HEK293 (cell line): ENCODE measurements at regions not wholly inside any gene's neighbourhood (a gene's known extent, or its start where the extent isn't known, plus 50 kb on each side); places are given as distances from the start of the nearest gene placed in this dataset.
"Not testable (repeated sequence)": the region's sequence is repeated elsewhere in the genome, so short reads cannot be mapped to it uniquely, and the experiment has no call there.

Experiments used
- CTCF ChIA-PET: fragments of 350-600 bp; formaldehyde crosslinking; extraction: SDS; loops from one replicate; lab custom pipeline; 2021; ENCODE audit warnings: antibody characterized with exemption; lab: Yijun Ruan, JAX
- POLR2A ChIA-PET: fragments of 300-600 bp; formaldehyde crosslinking; extraction: SDS; loops from one replicate; lab custom pipeline; 2020; ENCODE audit warnings: antibody characterized with exemption, inconsistent platforms; lab: Yijun Ruan, JAX
- H3K27ac ChIP-seq: fragments of 200-500 bp; sonication (Bioruptor generic); 2 replicates; pipeline ENCODE4 v1.5.1; 2014; ENCODE audit warnings: low read depth, low read length, control low read depth, inconsistent platforms; ENCODE audit errors: extremely low read depth
- H3K36me3 ChIP-seq, 2 experiments: fragments of 200-500 bp in 1 of 2; sonication (Bioruptor generic) in 1 of 2; 1 replicate in 1 of 2; 2 replicates in 1 of 2; pipeline ENCODE4 v1.5.1; 2014 to 2017; ENCODE audit warnings: inconsistent platforms in 2 of 2, low read length in 2 of 2; ENCODE audit not compliant: control insufficient read depth in 2 of 2, insufficient read depth in 1 of 2
- H3K4me1 ChIP-seq: fragments of 200-500 bp; sonication (Bioruptor generic); 2 replicates; pipeline ENCODE4 v1.5.1; 2014; ENCODE audit warnings: mild to moderate bottlenecking, low read length, inconsistent platforms; ENCODE audit not compliant: control insufficient read depth, insufficient read depth
- H3K4me3 ChIP-seq: 2 replicates; pipeline ENCODE4 v1.5.1; 2011; ENCODE audit warnings: low read depth, mild to moderate bottlenecking, control low read depth, low read length, moderate library complexity
- H3K9me3 ChIP-seq: fragments of 200-500 bp; sonication (Bioruptor generic); 2 replicates; pipeline ENCODE4 v1.5.1; 2014; ENCODE audit warnings: low read depth, low read length, inconsistent platforms; ENCODE audit not compliant: control insufficient read depth, insufficient read depth
- GLI4 ChIP-seq: fragments of 450-650 bp; formaldehyde crosslinking; IDR thresholded peaks from 2 replicates; pipeline ENCODE4 v1.5.1; 2016; ENCODE audit warnings: missing biosample characterization, missing genetic modification characterization
- GLIS2 ChIP-seq: fragments of 450-650 bp; formaldehyde crosslinking; IDR thresholded peaks from 2 replicates; pipeline ENCODE4 v1.5.1; 2016; ENCODE audit warnings: missing biosample characterization, missing genetic modification characterization
- TRIM28 ChIP-seq: IDR thresholded peaks from 2 replicates; pipeline ENCODE4 v1.6.1; 2011; ENCODE audit warnings: low read length, control low read depth, borderline replicate concordance
- ZBTB20 ChIP-seq: fragments of 450-650 bp; formaldehyde crosslinking; IDR thresholded peaks from 2 replicates; pipeline ENCODE4 v1.5.1; 2016; ENCODE audit warnings: missing biosample characterization, missing genetic modification characterization
- ZBTB8A ChIP-seq: fragments of 450-650 bp; formaldehyde crosslinking; IDR thresholded peaks from 2 replicates; pipeline ENCODE4 v1.5.1; 2016; ENCODE audit warnings: missing biosample characterization, missing genetic modification characterization
- ZNF155 ChIP-seq: fragments of 450-650 bp; formaldehyde crosslinking; IDR thresholded peaks from 2 replicates; pipeline ENCODE4 v1.5.1; 2016; ENCODE audit warnings: missing biosample characterization, missing genetic modification characterization
- ZNF16 ChIP-seq: fragments of 450-650 bp; formaldehyde crosslinking; IDR thresholded peaks from 2 replicates; pipeline ENCODE4 v1.5.1; 2016; ENCODE audit warnings: low read depth, missing biosample characterization, missing genetic modification characterization
- ZNF26 ChIP-seq: fragments of 450-650 bp; formaldehyde crosslinking; IDR thresholded peaks from 2 replicates; pipeline ENCODE4 v1.5.1; 2016; ENCODE audit warnings: missing biosample characterization, missing genetic modification characterization
- ZNF426 ChIP-seq: fragments of 450-650 bp; formaldehyde crosslinking; IDR thresholded peaks from 2 replicates; pipeline ENCODE4 v1.5.1; 2017; ENCODE audit warnings: missing biosample characterization, missing genetic modification characterization, mild to moderate bottlenecking, inconsistent platforms, moderate library complexity
- ZNF544 ChIP-seq: fragments of 450-650 bp; formaldehyde crosslinking; IDR thresholded peaks from 2 replicates; pipeline ENCODE4 v1.5.0; 2017; ENCODE audit warnings: missing biosample characterization, missing genetic modification characterization
- ZNF561 ChIP-seq: fragments of 450-650 bp; IDR thresholded peaks from 2 replicates; pipeline ENCODE4 v1.5.1; 2018; ENCODE audit warnings: missing biosample characterization, missing genetic modification characterization, borderline replicate concordance
- ZNF692 ChIP-seq: fragments of 450-650 bp; formaldehyde crosslinking; IDR thresholded peaks from 2 replicates; pipeline ENCODE4 v1.5.1; 2016; ENCODE audit warnings: missing biosample characterization, missing genetic modification characterization
- ZNF768 ChIP-seq: fragments of 450-650 bp; formaldehyde crosslinking; IDR thresholded peaks from 2 replicates; pipeline ENCODE4 v1.5.1; 2018; ENCODE audit warnings: missing biosample characterization, mild to moderate bottlenecking, missing genetic modification characterization
- ZNF830 ChIP-seq: fragments of 450-650 bp; IDR thresholded peaks from 2 replicates; pipeline ENCODE4 v1.5.0; 2018; ENCODE audit warnings: missing biosample characterization, missing genetic modification characterization, low read depth, mild to moderate bottlenecking, moderate library complexity
- ZNF843 ChIP-seq: fragments of 450-650 bp; formaldehyde crosslinking; IDR thresholded peaks from 2 replicates; pipeline ENCODE4 v1.5.1; 2016; ENCODE audit warnings: missing biosample characterization, missing genetic modification characterization
- ZSCAN5A ChIP-seq: fragments of 450-650 bp; formaldehyde crosslinking; IDR thresholded peaks from 2 replicates; pipeline ENCODE4 v1.5.1; 2016; ENCODE audit warnings: missing biosample characterization, missing genetic modification characterization

GRCh38 chr15:94864600-94864999, 633.2 kb downstream of the MCTP2 start (continued):
- TF ChIP-seq ZNF692 (tag by site-specific recombination), result no peak
- TF ChIP-seq ZNF26 (tag by site-specific recombination), result no peak
- no peak for TF ChIP-seq TRIM28

GRCh38 chr15:94868265-94868664, 636.9 kb downstream of the MCTP2 start:
- not testable (repeated sequence) for H3K27ac ChIP-seq, H3K9me3 ChIP-seq, H3K4me1 ChIP-seq, H3K4me3 ChIP-seq, H3K36me3 ChIP-seq
- POLR2A ChIA-PET, result interaction anchor here (1.2 kb wide), 1 partner anchor 24 kb away, joined by 3 read pairs; no protein-coding TSS in a partner anchor
- CTCF ChIA-PET, result interaction anchor here (0.6 kb wide), 1 partner anchor 40 kb away, joined by 3 read pairs; no protein-coding TSS in a partner anchor

GRCh38 chr15:94875550-94875949, 644.2 kb downstream of the MCTP2 start:
- Histone ChIP-seq H3K4me3 (no peak overlapping the region), H3K27ac (no peak overlapping the region), H3K9me3 (no peaks in the 10 kb centered on the region), H3K36me3 (no peaks in the 10 kb centered on the region), H3K4me1 (no peaks in the 10 kb centered on the region)
- CTCF ChIA-PET, result no interaction called here
- POLR2A ChIA-PET, result no interaction called here
- no peak for TF ChIP-seq ZBTB20 (tag by site-specific recombination)
- TF ChIP-seq ZNF26 (tag by site-specific recombination), result no peak
- no peak for TF ChIP-seq ZBTB8A (tag by site-specific recombination)
- TF ChIP-seq ZNF16 (tag by site-specific recombination), result no peak
- no peak for TF ChIP-seq GLI4
- no peak for TF ChIP-seq ZNF843
- TF ChIP-seq ZNF830, result no peak
- TF ChIP-seq ZNF561 (tag by site-specific recombination), result no peak
- no peak for TF ChIP-seq ZNF426 (tag by site-specific recombination)
- no peak for TF ChIP-seq ZSCAN5A (tag by site-specific recombination)
- TF ChIP-seq ZNF544 (tag by site-specific recombination), result no peak
- TF ChIP-seq GLIS2 (tag by site-specific recombination), result no peak
- TF ChIP-seq ZNF155 (tag by site-specific recombination), result no peak
- no peak for TF ChIP-seq ZNF768 (tag by site-specific recombination)
